ENCODE measurements at regions not wholly inside any gene's neighbourhood (a gene's known extent, or its start where the extent isn't known, plus 50 kb on each side); places are given as distances from the start of the nearest gene placed in this dataset.

DNA sequence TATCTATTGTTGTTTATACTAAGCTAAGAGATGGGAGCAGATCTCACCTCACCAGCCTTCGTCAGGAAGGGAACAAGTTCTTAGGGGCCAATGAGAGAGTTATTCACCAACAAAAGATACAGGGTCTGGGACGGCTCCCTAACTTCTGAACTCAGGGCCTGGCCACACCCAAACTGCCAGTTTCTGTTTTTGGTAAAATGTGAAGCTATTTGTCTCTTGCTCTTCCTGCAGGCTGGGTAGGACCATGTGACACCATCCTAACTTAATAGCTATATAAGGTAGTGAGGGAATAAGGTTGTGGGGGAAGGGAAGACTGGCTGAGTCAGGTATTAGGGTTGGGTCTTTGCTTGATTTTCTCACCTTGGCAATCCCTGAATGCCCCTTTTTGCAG, 480.5 kb downstream of the KDM4C start:
- Histone ChIP-seq H3K9ac (ENCODE audit: low read length in 3 of 3) (no peak overlapping the region), H3K4me1 (ENCODE audit: control insufficient read depth in 2 of 3, insufficient read depth in 2 of 3, low read depth in 1 of 3, low read length in 3 of 3) (no peaks in the 10 kb centered on the region), H3K27me3 (ENCODE audit: control insufficient read depth, insufficient read depth, low read length) (no peaks in the 10 kb centered on the region), H3K9me3 (ENCODE audit: control insufficient read depth in 2 of 3, insufficient read depth in 1 of 3, low read length in 3 of 3) (no peaks in the 10 kb centered on the region), H3K4me3 (ENCODE audit: low read length in 3 of 3) (no peak overlapping the region), H3K36me3 (ENCODE audit: control insufficient read depth in 2 of 3, insufficient read depth in 3 of 3, low read length in 3 of 3) (no peaks in the 10 kb centered on the region), H3K27ac (ENCODE audit: low read depth in 2 of 2, low read length in 2 of 2) (no peak overlapping the region)
- intact Hi-C loops (cut with DNase I) = no loop called here
- FAIRE-seq (no peak), DNase-seq (no peak)
- TF ChIP-seq, protein P1, sequence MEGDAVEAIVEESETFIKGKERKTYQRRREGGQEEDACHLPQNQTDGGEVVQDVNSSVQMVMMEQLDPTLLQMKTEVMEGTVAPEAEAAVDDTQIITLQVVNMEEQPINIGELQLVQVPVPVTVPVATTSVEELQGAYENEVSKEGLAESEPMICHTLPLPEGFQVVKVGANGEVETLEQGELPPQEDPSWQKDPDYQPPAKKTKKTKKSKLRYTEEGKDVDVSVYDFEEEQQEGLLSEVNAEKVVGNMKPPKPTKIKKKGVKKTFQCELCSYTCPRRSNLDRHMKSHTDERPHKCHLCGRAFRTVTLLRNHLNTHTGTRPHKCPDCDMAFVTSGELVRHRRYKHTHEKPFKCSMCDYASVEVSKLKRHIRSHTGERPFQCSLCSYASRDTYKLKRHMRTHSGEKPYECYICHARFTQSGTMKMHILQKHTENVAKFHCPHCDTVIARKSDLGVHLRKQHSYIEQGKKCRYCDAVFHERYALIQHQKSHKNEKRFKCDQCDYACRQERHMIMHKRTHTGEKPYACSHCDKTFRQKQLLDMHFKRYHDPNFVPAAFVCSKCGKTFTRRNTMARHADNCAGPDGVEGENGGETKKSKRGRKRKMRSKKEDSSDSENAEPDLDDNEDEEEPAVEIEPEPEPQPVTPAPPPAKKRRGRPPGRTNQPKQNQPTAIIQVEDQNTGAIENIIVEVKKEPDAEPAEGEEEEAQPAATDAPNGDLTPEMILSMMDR (IDR thresholded peaks at IDR 0.05; ENCODE audit: borderline replicate concordance, extremely low read depth, insufficient read depth) = no peak

DNA sequence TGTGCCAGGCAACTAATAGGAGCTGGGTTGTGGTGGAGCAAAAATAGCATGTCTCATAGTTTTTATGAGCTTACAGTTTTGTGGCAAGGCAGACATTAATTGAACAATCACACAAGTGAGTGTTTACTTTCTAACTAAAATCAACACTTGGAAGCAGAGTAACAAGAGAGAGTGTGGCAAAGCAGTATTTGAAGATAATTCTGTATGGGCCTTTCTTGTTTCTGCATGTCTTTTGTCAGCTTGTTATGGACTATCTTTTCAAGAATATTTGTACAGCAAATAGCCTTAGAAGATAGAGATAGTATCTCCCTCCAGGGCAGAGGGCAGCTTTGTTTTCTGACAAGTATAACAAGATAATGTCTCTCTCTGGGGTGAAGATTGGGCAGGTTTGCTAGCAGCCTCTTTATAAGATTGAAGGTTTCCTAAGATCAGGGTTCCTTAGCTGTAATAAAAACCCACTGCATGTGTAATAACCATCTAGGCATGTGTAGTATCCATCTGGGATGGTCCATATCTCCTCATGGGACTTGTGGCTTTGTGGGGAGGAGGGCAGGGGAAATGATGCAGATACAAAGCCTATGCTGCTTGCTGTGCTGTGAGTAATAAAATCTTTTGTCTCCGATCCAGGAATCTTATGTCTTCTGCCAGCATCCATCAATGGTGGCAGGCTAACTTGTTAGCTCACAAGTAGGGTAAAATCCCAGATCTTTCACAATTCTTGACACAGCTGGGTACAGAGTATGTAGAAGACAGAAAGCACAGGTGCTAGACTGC, 479.9 kb downstream of the KDM4C start:
- H3K4me3 ChIP-seq (ENCODE audit: low read length in 3 of 3) = no peak overlapping the region
- H3K9ac ChIP-seq (ENCODE audit: low read length in 3 of 3) = no peak overlapping the region
- H3K27me3 ChIP-seq (ENCODE audit: control insufficient read depth, insufficient read depth, low read length) = no peaks in the 10 kb centered on the region
- peaks cover 0 to under 1% (median 0%) of the 10 kb centered on the region in 3 donors for H3K9me3 ChIP-seq (ENCODE audit: control insufficient read depth in 2 of 3, insufficient read depth in 1 of 3, low read length in 3 of 3)
- DNase-seq (no peak), FAIRE-seq (no peak)
- no peaks in the 10 kb centered on the region for H3K36me3 ChIP-seq (ENCODE audit: control insufficient read depth in 2 of 3, insufficient read depth in 3 of 3, low read length in 3 of 3)
- no peak overlapping the region for H3K27ac ChIP-seq (ENCODE audit: low read depth in 2 of 2, low read length in 2 of 2)
- TF ChIP-seq, protein P1 (IDR thresholded peaks at IDR 0.05; ENCODE audit: borderline replicate concordance, extremely low read depth, insufficient read depth) = no peak
- intact Hi-C loops (cut with DNase I) = no loop called here
- no peaks in the 10 kb centered on the region for H3K4me1 ChIP-seq (ENCODE audit: control insufficient read depth in 2 of 3, insufficient read depth in 2 of 3, low read depth in 1 of 3, low read length in 3 of 3)

DNA sequence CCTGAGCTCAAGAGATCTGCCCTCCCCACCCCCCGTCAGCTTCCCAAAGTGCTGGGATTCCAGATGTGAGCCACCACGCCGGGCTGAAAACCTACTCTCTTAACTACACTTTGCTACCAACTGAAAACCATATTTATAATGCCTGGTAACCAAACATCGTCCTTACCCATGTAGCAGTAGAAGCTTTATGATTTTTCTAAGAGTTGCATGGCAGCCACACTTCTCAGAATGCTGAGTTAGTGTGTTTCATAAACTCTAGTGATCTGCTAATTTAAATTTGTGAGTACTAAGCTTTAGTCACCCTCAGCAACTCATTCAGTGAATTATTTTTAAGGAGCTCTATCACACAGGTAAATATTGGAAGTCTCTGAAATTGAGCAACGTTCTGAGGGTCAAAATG, 478.4 kb downstream of the KDM4C start:
- FAIRE-seq (no peak), DNase-seq (no peak)
- intact Hi-C loops (cut with DNase I) = no loop called here
- Histone ChIP-seq H3K9ac (ENCODE audit: low read length in 3 of 3) (no peak overlapping the region), H3K4me1 (ENCODE audit: control insufficient read depth in 2 of 3, insufficient read depth in 2 of 3, low read depth in 1 of 3, low read length in 3 of 3) (no peaks in the 10 kb centered on the region), H3K27me3 (ENCODE audit: control insufficient read depth, insufficient read depth, low read length) (no peaks in the 10 kb centered on the region), H3K9me3 (ENCODE audit: control insufficient read depth in 2 of 3, insufficient read depth in 1 of 3, low read length in 3 of 3) (peaks cover 0 to 4% (median 0%) of the 10 kb centered on the region in 3 donors), H3K36me3 (ENCODE audit: control insufficient read depth in 2 of 3, insufficient read depth in 3 of 3, low read length in 3 of 3) (no peaks in the 10 kb centered on the region), H3K4me3 (ENCODE audit: low read length in 3 of 3) (no peak overlapping the region), H3K27ac (ENCODE audit: low read depth in 2 of 2, low read length in 2 of 2) (no peak overlapping the region)
- TF ChIP-seq, protein P1 (IDR thresholded peaks at IDR 0.05; ENCODE audit: borderline replicate concordance, extremely low read depth, insufficient read depth) = no peak
